ENCODE measurements at regions not wholly inside any gene's neighbourhood (a gene's known extent, or its start where the extent isn't known, plus 50 kb on each side); places are given as distances from the start of the nearest gene placed in this dataset.

DNA sequence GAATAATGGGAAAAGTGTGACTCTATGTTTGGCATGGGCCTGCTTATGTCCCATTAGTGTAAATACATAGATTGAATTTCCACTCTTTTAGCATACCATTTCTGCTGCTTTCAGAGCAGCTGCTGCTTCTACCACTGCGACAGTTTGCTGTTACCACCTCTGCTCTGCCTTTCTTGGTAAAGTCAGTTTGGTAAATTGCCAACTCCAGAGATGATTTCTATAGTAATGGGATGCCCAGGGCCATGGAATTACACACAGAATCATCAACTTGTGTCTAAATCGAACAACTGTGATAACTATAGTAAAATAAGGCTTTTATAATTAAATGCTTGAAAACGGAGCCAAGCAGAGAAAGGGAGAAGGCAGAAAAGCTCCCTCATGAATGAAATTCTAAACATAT lies 168.4 kb upstream of the VEPH1 start:
- Histone ChIP-seq H3K4me1 (no peaks in the 10 kb centered on the region), H3K4me3 (no peak overlapping the region), H3K9me3 (no peaks in the 10 kb centered on the region), H3K27ac (no peak overlapping the region), H3K36me3 (no peaks in the 10 kb centered on the region), H3K27me3 (ENCODE audit: low read depth) (no peaks in the 10 kb centered on the region)
- ATAC-seq (no peak), DNase-seq (no peak)
- TF ChIP-seq, protein P1, sequence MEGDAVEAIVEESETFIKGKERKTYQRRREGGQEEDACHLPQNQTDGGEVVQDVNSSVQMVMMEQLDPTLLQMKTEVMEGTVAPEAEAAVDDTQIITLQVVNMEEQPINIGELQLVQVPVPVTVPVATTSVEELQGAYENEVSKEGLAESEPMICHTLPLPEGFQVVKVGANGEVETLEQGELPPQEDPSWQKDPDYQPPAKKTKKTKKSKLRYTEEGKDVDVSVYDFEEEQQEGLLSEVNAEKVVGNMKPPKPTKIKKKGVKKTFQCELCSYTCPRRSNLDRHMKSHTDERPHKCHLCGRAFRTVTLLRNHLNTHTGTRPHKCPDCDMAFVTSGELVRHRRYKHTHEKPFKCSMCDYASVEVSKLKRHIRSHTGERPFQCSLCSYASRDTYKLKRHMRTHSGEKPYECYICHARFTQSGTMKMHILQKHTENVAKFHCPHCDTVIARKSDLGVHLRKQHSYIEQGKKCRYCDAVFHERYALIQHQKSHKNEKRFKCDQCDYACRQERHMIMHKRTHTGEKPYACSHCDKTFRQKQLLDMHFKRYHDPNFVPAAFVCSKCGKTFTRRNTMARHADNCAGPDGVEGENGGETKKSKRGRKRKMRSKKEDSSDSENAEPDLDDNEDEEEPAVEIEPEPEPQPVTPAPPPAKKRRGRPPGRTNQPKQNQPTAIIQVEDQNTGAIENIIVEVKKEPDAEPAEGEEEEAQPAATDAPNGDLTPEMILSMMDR (IDR thresholded peaks at IDR 0.05), result no peak
- intact Hi-C loops (cut with DNase I), result no loop called here

DNA sequence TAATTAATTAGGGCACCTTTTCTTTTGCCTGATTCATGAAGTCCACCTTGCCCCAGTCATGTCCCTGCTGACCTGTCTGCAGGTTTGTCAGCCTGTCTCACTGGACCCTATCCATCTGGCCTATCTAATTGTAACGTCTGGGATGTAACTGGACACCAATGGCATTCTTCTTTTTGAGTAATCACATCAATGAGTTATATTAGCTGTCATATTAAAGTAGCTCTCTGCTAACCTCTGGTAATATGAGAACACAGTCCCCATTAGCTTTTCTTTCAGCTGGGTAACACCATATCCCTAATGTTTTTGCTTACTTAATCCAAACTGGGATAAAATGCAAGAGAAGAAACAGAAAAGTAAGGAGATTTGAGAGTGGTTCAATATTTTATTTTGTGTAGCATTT lies 166.2 kb upstream of the VEPH1 start:
- ATAC-seq (no peak), DNase-seq (no peak)
- no peaks in the 10 kb centered on the region for H3K36me3 ChIP-seq
- H3K4me3 ChIP-seq, result no peak overlapping the region
- H3K9me3 ChIP-seq, result no peaks in the 10 kb centered on the region
- no peak overlapping the region for H3K27ac ChIP-seq
- H3K4me1 ChIP-seq, result no peaks in the 10 kb centered on the region
- no peaks in the 10 kb centered on the region for H3K27me3 ChIP-seq (ENCODE audit: low read depth)
- TF ChIP-seq, protein P1 (IDR thresholded peaks at IDR 0.05), result no peak
- intact Hi-C loops (cut with DNase I), result no loop called here

DNA sequence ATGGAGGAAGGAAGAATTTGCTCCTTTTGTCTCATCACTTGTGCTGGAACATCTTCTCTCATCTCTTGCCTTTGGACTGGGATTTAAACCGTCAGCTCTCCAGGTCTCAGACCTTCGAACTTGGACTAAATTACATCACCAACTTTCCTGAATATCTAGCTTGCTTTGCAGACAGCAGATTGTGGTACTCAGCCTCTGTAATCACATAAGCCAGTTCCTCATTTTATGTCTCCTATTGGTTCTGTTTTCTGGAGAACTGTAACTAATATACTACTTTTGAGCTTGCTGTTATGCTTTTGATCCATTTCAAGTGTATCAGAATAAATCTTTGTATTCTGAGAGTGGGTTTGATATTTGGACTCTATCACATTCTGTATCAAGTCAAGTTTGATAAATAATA lies 164.3 kb upstream of the VEPH1 start:
- Histone ChIP-seq H3K27ac (no peak overlapping the region), H3K27me3 (ENCODE audit: low read depth) (no peaks in the 10 kb centered on the region), H3K9me3 (no peaks in the 10 kb centered on the region), H3K36me3 (no peaks in the 10 kb centered on the region), H3K4me3 (no peak overlapping the region), H3K4me1 (no peaks in the 10 kb centered on the region)
- intact Hi-C loops (cut with DNase I), result no loop called here
- no peak for ATAC-seq
- DNase-seq, result no peak
- TF ChIP-seq, protein P1 (IDR thresholded peaks at IDR 0.05), result no peak

DNA sequence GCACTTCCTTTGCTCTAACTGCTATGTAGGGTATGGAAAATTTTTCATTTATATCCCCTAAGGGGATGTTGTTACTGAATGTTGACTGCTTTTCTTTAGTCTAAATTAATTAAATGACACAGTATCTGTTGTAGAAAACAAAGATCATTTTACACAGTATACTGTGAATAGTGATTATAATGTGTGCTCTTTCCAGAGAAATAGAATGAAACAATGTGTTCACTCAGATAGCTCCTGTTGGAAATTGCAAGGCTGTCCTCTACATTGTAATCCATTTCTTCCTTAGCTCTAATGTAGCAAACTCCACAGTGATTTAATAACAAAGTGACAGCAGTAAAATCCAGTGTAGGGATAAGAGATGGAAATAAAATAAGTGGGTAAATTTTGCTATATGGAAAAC lies 159.0 kb upstream of the VEPH1 start:
- H3K27ac ChIP-seq, result no peak overlapping the region
- H3K27me3 ChIP-seq (ENCODE audit: low read depth), result no peaks in the 10 kb centered on the region

DNA sequence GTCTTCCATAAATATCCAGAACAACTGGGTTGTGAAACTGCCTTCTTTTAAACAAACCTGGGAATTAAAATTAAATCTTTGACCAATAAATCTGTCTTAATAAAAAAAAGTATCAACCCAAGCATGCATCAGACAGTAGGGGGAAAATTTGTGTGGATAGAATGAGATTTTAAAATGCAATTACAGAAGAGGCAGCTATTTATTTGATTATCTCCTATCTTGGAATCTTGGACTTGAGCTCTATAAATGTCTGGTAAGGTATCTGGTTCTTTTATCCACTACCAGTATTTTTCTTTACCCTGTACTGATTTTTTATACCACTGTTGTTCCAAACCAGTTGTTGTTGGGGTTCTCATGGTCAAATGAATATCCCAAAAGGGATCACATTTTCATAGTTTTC lies 157.6 kb upstream of the VEPH1 start:
- Histone ChIP-seq H3K9me3 (no peaks in the 10 kb centered on the region), H3K4me3 (no peak overlapping the region), H3K27ac (no peak overlapping the region), H3K27me3 (ENCODE audit: low read depth) (no peaks in the 10 kb centered on the region), H3K4me1 (no peaks in the 10 kb centered on the region), H3K36me3 (no peaks in the 10 kb centered on the region)
- no peak for DNase-seq
- TF ChIP-seq, protein P1 (IDR thresholded peaks at IDR 0.05), result no peak
- no peak for ATAC-seq
- intact Hi-C loops (cut with DNase I), result no loop called here

More for the DNA sequence above, 159.0 kb upstream of the VEPH1 start:
- Histone ChIP-seq H3K4me3 (no peak overlapping the region), H3K9me3 (no peaks in the 10 kb centered on the region), H3K4me1 (no peaks in the 10 kb centered on the region), H3K36me3 (no peaks in the 10 kb centered on the region)
- intact Hi-C loops (cut with DNase I), result no loop called here
- ATAC-seq (no peak), DNase-seq (no peak)
- TF ChIP-seq, protein P1 (IDR thresholded peaks at IDR 0.05), result no peak

DNA sequence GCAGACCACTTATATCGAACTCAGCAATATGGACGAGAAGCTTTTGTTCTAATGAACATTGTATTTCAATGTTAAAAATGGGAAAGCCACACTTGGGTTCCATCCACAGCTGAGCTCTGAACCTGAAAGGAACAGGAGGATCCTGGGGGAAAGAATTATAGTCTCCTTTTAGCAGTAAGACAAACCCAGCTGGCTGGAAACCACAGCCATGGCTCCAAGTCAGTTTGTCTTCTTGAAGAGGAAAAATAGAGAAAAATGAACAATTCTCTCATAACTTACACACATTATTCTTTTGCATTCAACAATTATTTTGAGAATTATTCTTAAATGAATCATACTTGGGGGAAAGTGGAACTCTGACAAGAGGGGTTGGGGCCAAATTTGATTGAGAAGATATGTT lies 149.2 kb upstream of the VEPH1 start:
- Histone ChIP-seq H3K9me3 (no peaks in the 10 kb centered on the region), H3K27me3 (ENCODE audit: low read depth) (no peaks in the 10 kb centered on the region), H3K36me3 (no peaks in the 10 kb centered on the region), H3K27ac (no peak overlapping the region), H3K4me1 (no peaks in the 10 kb centered on the region), H3K4me3 (no peak overlapping the region)
- ATAC-seq, result no peak
- TF ChIP-seq, protein P1 (IDR thresholded peaks at IDR 0.05), result no peak
- intact Hi-C loops (cut with DNase I), result no loop called here
- no peak for DNase-seq
